Neuronal stem cell (in vitro differentiated cells): ENCODE measurements at regions not wholly inside any gene's neighbourhood (a gene's known extent, or its start where the extent isn't known, plus 50 kb on each side); places are given as distances from the start of the nearest gene placed in this dataset.

Experiments
- DNase-seq: peaks from one replicate; pipeline ENCODE4 v3.0.0-alpha.2; 2013; ENCODE audit warnings: low spot score
- H2AFZ ChIP-seq: one replicate; pipeline ENCODE4 v1.6.1; 2013; ENCODE audit warnings: mild to moderate bottlenecking, low read length, inconsistent platforms
- H2AK5ac ChIP-seq: 2 replicates; pipeline ENCODE4 v1.6.1; 2013; ENCODE audit warnings: low read depth, mild to moderate bottlenecking, inconsistent platforms, low read length, moderate library complexity, mixed read lengths
- H2BK120ac ChIP-seq: 2 replicates; pipeline ENCODE4 v1.6.1; 2013; ENCODE audit warnings: low read depth, mild to moderate bottlenecking, inconsistent platforms, low read length, moderate library complexity, mixed read lengths
- H2BK12ac ChIP-seq: one replicate; pipeline ENCODE4 v1.6.1; 2013; ENCODE audit warnings: low read length, inconsistent platforms
- H2BK15ac ChIP-seq: 2 replicates; pipeline ENCODE4 v1.6.1; 2013; ENCODE audit warnings: mild to moderate bottlenecking, low read length, inconsistent platforms, mixed read lengths
- H2BK5ac ChIP-seq: one replicate; pipeline ENCODE4 v1.6.1; 2013; ENCODE audit warnings: inconsistent platforms, mild to moderate bottlenecking, low read length, moderate library complexity
- H3K14ac ChIP-seq: one replicate; pipeline ENCODE4 v1.6.1; 2013; ENCODE audit warnings: low read length, inconsistent platforms
- H3K18ac ChIP-seq: 2 replicates; pipeline ENCODE4 v1.6.1; 2013; ENCODE audit warnings: low read length, inconsistent platforms
- H3K23ac ChIP-seq: 2 replicates; pipeline ENCODE4 v1.6.1; 2013; ENCODE audit warnings: low read depth, mild to moderate bottlenecking, mixed read lengths, low read length, inconsistent platforms; ENCODE audit not compliant: poor library complexity
- H3K27ac ChIP-seq: replicated peaks from 3 replicates; pipeline ENCODE4 v1.5.1; 2013; ENCODE audit warnings: low read length, inconsistent platforms
- H3K27me3 ChIP-seq, 3 experiments: 2 replicates each; pipeline ENCODE4 v1.6.1; 2013; ENCODE audit warnings: low read length in 3 of 3, mild to moderate bottlenecking in 2 of 3, inconsistent platforms in 1 of 3, low read depth in 1 of 3, mixed read lengths in 1 of 3, moderate library complexity in 1 of 3; ENCODE audit not compliant: control insufficient read depth in 3 of 3, insufficient read depth in 3 of 3
- H3K36me3 ChIP-seq, 2 donors: replicated peaks in 1 of 2; 2 replicates each; pipeline ENCODE4 v1.6.1; 2013; ENCODE audit warnings: low read length in 2 of 2; ENCODE audit not compliant: control insufficient read depth in 2 of 2, insufficient read depth in 2 of 2
- H3K4ac ChIP-seq: 2 replicates; pipeline ENCODE4 v1.6.1; 2013; ENCODE audit warnings: inconsistent platforms, mild to moderate bottlenecking, low read length, moderate library complexity
- H3K4me1 ChIP-seq, 2 donors: 1 replicate in 1 of 2; 2 replicates in 1 of 2; pipeline ENCODE4 v1.6.1; 2013; ENCODE audit warnings: low read length in 2 of 2, low read depth in 1 of 2; ENCODE audit not compliant: control insufficient read depth in 2 of 2, insufficient read depth in 1 of 2
- H3K4me2 ChIP-seq: one replicate; pipeline ENCODE4 v1.6.1; 2013; ENCODE audit warnings: mild to moderate bottlenecking, low read length, inconsistent platforms; ENCODE audit not compliant: insufficient read depth, poor library complexity, severe bottlenecking
- H3K4me3 ChIP-seq, 2 donors: 2 replicates each; pipeline ENCODE4 v1.5.1; 2013; ENCODE audit warnings: low read length in 2 of 2, mild to moderate bottlenecking in 2 of 2, inconsistent platforms in 1 of 2, moderate library complexity in 1 of 2
- H3K79me1 ChIP-seq: one replicate; pipeline ENCODE4 v1.6.1; 2013; ENCODE audit warnings: low read depth, mild to moderate bottlenecking, inconsistent platforms, low read length, moderate library complexity
- H3K9ac ChIP-seq: one replicate; pipeline ENCODE4 v1.6.1; 2013; ENCODE audit warnings: mild to moderate bottlenecking, low read depth, low read length, inconsistent platforms; ENCODE audit not compliant: poor library complexity
- H3K9me3 ChIP-seq, 2 donors: replicated peaks in 1 of 2; 2 replicates each; pipeline versions ENCODE3 to v1.6.1; 2013; ENCODE audit warnings: low read length in 2 of 2, mild to moderate bottlenecking in 2 of 2, inconsistent platforms in 1 of 2, low read depth in 1 of 2, mixed read lengths in 1 of 2, moderate library complexity in 1 of 2; ENCODE audit not compliant: control insufficient read depth in 2 of 2, insufficient read depth in 1 of 2
- H4K8ac ChIP-seq: one replicate; pipeline ENCODE4 v1.6.1; 2013; ENCODE audit warnings: low read depth, mild to moderate bottlenecking, inconsistent platforms, low read length, moderate library complexity
- H4K91ac ChIP-seq: one replicate; pipeline ENCODE4 v1.6.1; 2013; ENCODE audit warnings: low read length, low read depth, mild to moderate bottlenecking, inconsistent platforms; ENCODE audit not compliant: poor library complexity
- WGBS, 2 donors: extraction: QIAGEN DNeasy Blood & Tissue Kit; methylation state at CpG; one replicate each; pipeline ENCODE4 v1.1.7; 2013; ENCODE audit warnings: missing lambda C conversion rate in 2 of 2, mixed read lengths in 1 of 2; ENCODE audit not compliant: insufficient read length in 2 of 2, insufficient replicate concordance in 1 of 2; ENCODE audit errors: extremely low coverage in 2 of 2; 5-methylcytosine and 5-hydroxymethylcytosine counted together

- Histone ChIP-seq H3K4ac (no peak overlapping the region), H3K36me3 (no peaks in the 10 kb centered on the region), H2BK15ac (no peak overlapping the region), H3K9me3 (no peaks in the 10 kb centered on the region), H3K79me1 (no peaks in the 10 kb centered on the region), H3K27ac (no peak overlapping the region), H2BK5ac (no peak overlapping the region), H2AFZ (no peak overlapping the region), H2AK5ac (no peak overlapping the region), H3K23ac (no peak overlapping the region), H2BK12ac (no peak overlapping the region), H3K18ac (no peak overlapping the region), H3K27me3 (no peaks in the 10 kb centered on the region), H3K9ac (no peak overlapping the region), H4K91ac (no peak overlapping the region), H3K14ac (no peak overlapping the region), H3K4me1 (peaks cover 4 to 33% of the 10 kb centered on the region in 2 donors), H2BK120ac (no peak overlapping the region), H4K8ac (no peak overlapping the region), H3K4me3 (no peak overlapping the region), H3K4me2 (no peak overlapping the region)
- DNase-seq = no peak
- no CpG with 5 or more reads among the region's 3 CpGs for WGBS, 2 donors
These were observed 317.6 kb downstream of the ENC1 start for GRCh38 chr5:74322944-74323343.

- H3K4me3 ChIP-seq = no peak overlapping the region
- no peaks in the 10 kb centered on the region for H3K36me3 ChIP-seq
- no peak overlapping the region for H3K14ac ChIP-seq
- H3K23ac ChIP-seq = no peak overlapping the region
- H4K91ac ChIP-seq = no peak overlapping the region
- no peak overlapping the region for H3K27ac ChIP-seq
- no peak overlapping the region for H3K9ac ChIP-seq
- no peaks in the 10 kb centered on the region for H3K79me1 ChIP-seq
- WGBS, 2 donors = no CpG with 5 or more reads among the region's 2 CpGs
- H4K8ac ChIP-seq = no peak overlapping the region
- no peak overlapping the region for H3K18ac ChIP-seq
- H2BK12ac ChIP-seq = no peak overlapping the region
- DNase-seq = no peak
- H3K9me3 ChIP-seq = no peaks in the 10 kb centered on the region
- peaks cover 4 to 32% of the 10 kb centered on the region in 2 donors for H3K4me1 ChIP-seq
- H3K4me2 ChIP-seq = no peak overlapping the region
- H2BK5ac ChIP-seq = no peak overlapping the region
- H2AK5ac ChIP-seq = no peak overlapping the region
- no peaks in the 10 kb centered on the region for H3K27me3 ChIP-seq
- no peak overlapping the region for H3K4ac ChIP-seq
- no peak overlapping the region for H2BK15ac ChIP-seq
- peak overlapping the region; percentile 16 for H2AFZ ChIP-seq
- no peak overlapping the region for H2BK120ac ChIP-seq
These were observed 318.3 kb downstream of the ENC1 start for GRCh38 chr5:74322191-74322590.

- Histone ChIP-seq H3K27me3 (no peaks in the 10 kb centered on the region), H4K91ac (no peak overlapping the region), H2AFZ (no peak overlapping the region), H3K79me1 (no peaks in the 10 kb centered on the region), H3K27ac (no peak overlapping the region), H2BK15ac (no peak overlapping the region), H3K9me3 (no peaks in the 10 kb centered on the region), H3K23ac (no peak overlapping the region), H3K36me3 (no peaks in the 10 kb centered on the region), H4K8ac (no peak overlapping the region), H2BK120ac (no peak overlapping the region), H3K4me2 (no peak overlapping the region), H2BK5ac (no peak overlapping the region), H3K9ac (no peak overlapping the region), H2AK5ac (no peak overlapping the region), H3K4me1 (peaks cover 2 to 28% of the 10 kb centered on the region in 2 donors), H3K14ac (no peak overlapping the region), H3K4me3 (no peak overlapping the region), H3K4ac (no peak overlapping the region), H2BK12ac (no peak overlapping the region), H3K18ac (no peak overlapping the region)
- no peak for DNase-seq
- no CpG with 5 or more reads among the region's 5 CpGs for WGBS, 2 donors
These were observed 319.2 kb downstream of the ENC1 start for GRCh38 chr5:74321326-74321725.

GRCh38 chr5:74320526-74320925 lies 320.0 kb downstream of the ENC1 start:
- no peak for DNase-seq
- WGBS, 2 donors = no CpG with 5 or more reads among the region's 4 CpGs
- H3K23ac ChIP-seq = no peak overlapping the region

More at GRCh38 chr5:74320526-74320925, 320.0 kb downstream of the ENC1 start:
- no peak overlapping the region for H3K4me2 ChIP-seq
- H3K9me3 ChIP-seq = no peaks in the 10 kb centered on the region
- no peaks in the 10 kb centered on the region for H3K27me3 ChIP-seq
- H2AFZ ChIP-seq = no peak overlapping the region
- H3K36me3 ChIP-seq = no peaks in the 10 kb centered on the region
- H2BK120ac ChIP-seq = no peak overlapping the region
- no peak overlapping the region for H3K14ac ChIP-seq
- no peak overlapping the region for H4K8ac ChIP-seq
- no peak overlapping the region for H2AK5ac ChIP-seq
- no peak overlapping the region for H4K91ac ChIP-seq
- H2BK5ac ChIP-seq = no peak overlapping the region
- no peaks in the 10 kb centered on the region for H3K79me1 ChIP-seq
- H2BK12ac ChIP-seq = no peak overlapping the region
- no peak overlapping the region for H2BK15ac ChIP-seq
- H3K9ac ChIP-seq = no peak overlapping the region
- H3K4ac ChIP-seq = no peak overlapping the region
- H3K27ac ChIP-seq = no peak overlapping the region
- H3K4me1 ChIP-seq = peaks cover 7 to 35% of the 10 kb centered on the region in 2 donors
- no peak overlapping the region for H3K4me3 ChIP-seq
- no peak overlapping the region for H3K18ac ChIP-seq
